GM12878 (cell line): ENCODE measurements at regions not wholly inside any gene's neighbourhood (a gene's known extent, or its start where the extent isn't known, plus 50 kb on each side); places are given as distances from the start of the nearest gene placed in this dataset.

Source experiments
- ATAC-seq: fragments of 200-7000 bp; cut with Tn5 transposase; 3 replicates; pipeline ENCODE4 v1.9.1; 2020; ENCODE audit warnings: mild to moderate bottlenecking, moderate library complexity
- BruUV-seq: library from RNA; stranded (reverse); fragments of 400-500 nt; replicated peaks from 2 replicates; lab custom pipeline; 2021; lab: Mats Ljungman, UMichigan
- CTCF ChIA-PET: fragments of 300-600 bp; sonication (Branson Sonifier 250); formaldehyde crosslinking; extraction: SDS; loops from one replicate; lab custom pipeline; 2021; ENCODE audit warnings: inconsistent platforms; lab: Yijun Ruan, JAX
- POLR2A ChIA-PET: fragments of 350-600 bp; formaldehyde crosslinking; extraction: SDS; loops from one replicate; lab custom pipeline; 2021; ENCODE audit warnings: inconsistent platforms; lab: Charles Lee
- RAD21 ChIA-PET: fragments of 300-600 bp; sonication (Branson Sonifier 250); formaldehyde crosslinking; loops from one replicate; lab custom pipeline; 2023; ENCODE audit warnings: antibody characterized with exemption; ENCODE audit not compliant: unreplicated experiment; lab: Charles Lee
- SMC1A ChIA-PET: fragments of 300-600 bp; sonication (Branson Sonifier 250); formaldehyde crosslinking; loops from one replicate; lab custom pipeline; 2023; ENCODE audit not compliant: unreplicated experiment, uncharacterized antibody; lab: Charles Lee
- DNase-seq: peaks from one replicate; pipeline ENCODE4 v3.0.0-alpha.2; 2011; ENCODE audit warnings: low read depth, low spot score
- FAIRE-seq: peaks from 3 replicates; lab custom pipeline; 2011; peaks lifted over from hg19 to GRCh38; lab: Jason Lieb, UNC
- H2AFZ ChIP-seq: 2 replicates; pipeline ENCODE4 v1.6.0; 2011; ENCODE audit warnings: low read depth, low read length, control low read depth; ENCODE audit not compliant: control insufficient read depth
- H3K27ac ChIP-seq: 2 replicates; pipeline ENCODE4 v1.5.1; 2011; ENCODE audit warnings: control low read depth; ENCODE audit not compliant: control insufficient read depth, insufficient read depth
- H3K27me3 ChIP-seq, 2 experiments: replicated peaks in 1 of 2; 2 replicates each; pipeline versions ENCODE4 v1.6.0 to v1.6.1; 2011; ENCODE audit warnings: low read length in 1 of 2; ENCODE audit not compliant: control insufficient read depth in 2 of 2, insufficient read depth in 2 of 2
- H3K36me3 ChIP-seq, 2 experiments: 2 replicates each; pipeline ENCODE4 v1.5.1; 2011; ENCODE audit warnings: low read length in 1 of 2; ENCODE audit not compliant: control insufficient read depth in 2 of 2, insufficient read depth in 2 of 2
- H3K4me1 ChIP-seq: 2 replicates; pipeline ENCODE4 v1.6.1; 2011; ENCODE audit warnings: mild to moderate bottlenecking, low read length, moderate library complexity, mixed read lengths; ENCODE audit not compliant: control insufficient read depth, insufficient read depth
- H3K4me2 ChIP-seq: 2 replicates; pipeline ENCODE4 v1.6.0; 2011; ENCODE audit warnings: control low read depth; ENCODE audit not compliant: control insufficient read depth, insufficient read depth
- H3K4me3 ChIP-seq: fragments of 200-600 bp; sonication (generic); 2 replicates; pipeline ENCODE4 v1.5.1; 2016
- H3K79me2 ChIP-seq: 2 replicates; pipeline ENCODE4 v1.6.0; 2011; ENCODE audit warnings: low read length; ENCODE audit not compliant: control insufficient read depth, insufficient read depth
- H3K9ac ChIP-seq: 2 replicates; pipeline ENCODE4 v1.8.0; 2011; ENCODE audit warnings: low read length, control low read depth, mixed read lengths; ENCODE audit not compliant: control insufficient read depth, insufficient read depth
- H3K9me3 ChIP-seq: replicated peaks from 3 replicates; pipeline ENCODE4 v1.5.1; 2011; ENCODE audit warnings: mild to moderate bottlenecking, low read length; ENCODE audit not compliant: control insufficient read depth, insufficient read depth
- H4K20me1 ChIP-seq: 2 replicates; pipeline ENCODE4 v1.6.0; 2011; ENCODE audit not compliant: control insufficient read depth, insufficient read depth
- ATF3 ChIP-seq: IDR thresholded peaks from 2 replicates; pipeline ENCODE4 v1.6.1; 2011; ENCODE audit warnings: low read depth, mild to moderate bottlenecking, low read length, moderate library complexity, borderline replicate concordance; ENCODE audit errors: extremely low read depth
- E2F4 ChIP-seq: IDR thresholded peaks from 2 replicates; pipeline ENCODE4 v1.6.1; 2012; ENCODE audit warnings: low read depth, low read length, improper control_type of control experiment
- GABPA ChIP-seq: IDR thresholded peaks from 2 replicates; pipeline ENCODE4 v1.6.1; 2014; ENCODE audit warnings: antibody characterized with exemption, low read depth, mild to moderate bottlenecking, inconsistent platforms
- HCFC1 ChIP-seq: fragments of 150-350 bp; IDR thresholded peaks from 2 replicates; pipeline ENCODE4 v1.6.1; 2014; ENCODE audit warnings: low read length
- IKZF2 ChIP-seq, 2 experiments: fragments of 450-650 bp; IDR thresholded peaks; 2 replicates each; pipeline ENCODE4 v1.6.1; 2017; ENCODE audit warnings: mild to moderate bottlenecking in 2 of 2, moderate library complexity in 2 of 2
- MTA3 ChIP-seq: IDR thresholded peaks from 2 replicates; pipeline ENCODE4 v1.6.1; 2012; ENCODE audit warnings: low read length, inconsistent platforms, borderline replicate concordance
- NR2C1 ChIP-seq: fragments of 450-650 bp; IDR thresholded peaks from 2 replicates; pipeline ENCODE4 v1.6.1; 2017; ENCODE audit warnings: antibody characterized with exemption, mild to moderate bottlenecking, moderate library complexity
- RBBP5 ChIP-seq: fragments of 200-600 bp; sonication (generic); conservative IDR thresholded peaks from 2 replicates; pipeline ENCODE4 v1.6.1; 2016
- RELA ChIP-seq: fragments of 450-650 bp; IDR thresholded peaks from 2 replicates; pipeline ENCODE4 v1.8.0; 2014; ENCODE audit warnings: borderline replicate concordance; ENCODE audit not compliant: partially characterized antibody
- SMC3 ChIP-seq: IDR thresholded peaks from 2 replicates; pipeline ENCODE4 v1.6.1; 2011; ENCODE audit warnings: low read length, improper control_type of control experiment, borderline replicate concordance
- ZNF592 ChIP-seq: fragments of 450-650 bp; IDR thresholded peaks from 2 replicates; pipeline ENCODE4 v1.6.1; 2017; ENCODE audit warnings: mild to moderate bottlenecking, moderate library complexity
- WGBS: methylation state at CpG from one replicate; pipeline ENCODE4 v1.1.6; 2016; ENCODE audit warnings: low lambda C conversion rate; ENCODE audit not compliant: insufficient replicate concordance, insufficient coverage; ENCODE audit errors: missing lambda C conversion rate; 5-methylcytosine and 5-hydroxymethylcytosine counted together
- in situ Hi-C: fragments of 300-500 bp; cut with MboI; formaldehyde crosslinking; loops from 9 replicates; pipeline ENCODE4 v1.14.3; 2018; ENCODE audit warnings: mixed read lengths
- intact Hi-C: fragments of 100-400 bp; cut with micrococcal nuclease; formaldehyde crosslinking; loops from one replicate; pipeline ENCODE4 v1.14.2; 2022; ENCODE audit not compliant: unreplicated experiment

- no peaks in the 10 kb centered on the region for H3K79me2 ChIP-seq
- DNase-seq = no peak
- no peaks in the 10 kb centered on the region for H3K9me3 ChIP-seq
- no peak overlapping the region for H3K27ac ChIP-seq
- SMC1A ChIA-PET = interaction anchor here (0.6 to 2.0 kb wide), 4 partner anchors 9 to 388 kb away, joined by 3 to 14 read pairs (median 4); no protein-coding TSS in a partner anchor
- no peak for ATAC-seq
- no peaks in the 10 kb centered on the region for H3K36me3 ChIP-seq
- WGBS = 50% methylated on average over 2 of the region's 2 CpGs
- intact Hi-C loops = no loop called here
- no peaks in the 10 kb centered on the region for H4K20me1 ChIP-seq
- no peak overlapping the region for H2AFZ ChIP-seq
- no peak overlapping the region for H3K4me2 ChIP-seq
- POLR2A ChIA-PET = interaction anchor here (0.6 to 1.6 kb wide), 4 partner anchors 9 to 255 kb away, joined by 3 to 4 read pairs (median 4); no protein-coding TSS in a partner anchor
- TF ChIP-seq E2F4 = no peak
- TF ChIP-seq SMC3 = no peak
- no peak for TF ChIP-seq HCFC1
- TF ChIP-seq MTA3 = no peak
- TF ChIP-seq IKZF2 (IDR thresholded peaks at IDR 0.05) = no peak
- no peak for TF ChIP-seq ATF3
- no peak for TF ChIP-seq NR2C1
- no peak for TF ChIP-seq GABPA
- no peak for TF ChIP-seq RBBP5
- TF ChIP-seq ZNF592 = no peak
- no peak for TF ChIP-seq RELA
- in situ Hi-C loops = no loop called here
- RAD21 ChIA-PET = interaction anchor here (0.7 kb wide), 2 partner anchors 61 to 169 kb away, joined by 3 read pairs; no protein-coding TSS in a partner anchor
- no peaks in the 10 kb centered on the region for H3K4me1 ChIP-seq
- H3K9ac ChIP-seq = no peak overlapping the region
- BruUV-seq = no TSS peak
- no peaks in the 10 kb centered on the region for H3K27me3 ChIP-seq
- FAIRE-seq = no peak
- CTCF ChIA-PET = interaction anchor here (0.6 to 1.8 kb wide), 3 partner anchors 23 to 722 kb away, joined by 3 to 5 read pairs (median 4); no protein-coding TSS in a partner anchor
- no peak overlapping the region for H3K4me3 ChIP-seq
Measured at GRCh38 chr6:113458368-113459010, 398.7 kb upstream of the MARCKS start.
